GM12875 (cell line): ENCODE measurements at regions not wholly inside any gene's neighbourhood (a gene's known extent, or its start where the extent isn't known, plus 50 kb on each side); places are given as distances from the start of the nearest gene placed in this dataset.

Source experiments
- H3K4me3 ChIP-seq: one replicate; pipeline ENCODE4 v1.5.1; 2011; ENCODE audit warnings: low read depth, low read length, control low read depth
- TF ChIP-seq, protein P1 (sequence below): IDR thresholded peaks from 2 replicates; pipeline ENCODE4 v1.5.1; 2011; ENCODE audit warnings: low read depth, mild to moderate bottlenecking, control low read depth, inconsistent platforms, low read length, moderate library complexity, borderline replicate concordance; ENCODE audit not compliant: insufficient read depth

DNA sequence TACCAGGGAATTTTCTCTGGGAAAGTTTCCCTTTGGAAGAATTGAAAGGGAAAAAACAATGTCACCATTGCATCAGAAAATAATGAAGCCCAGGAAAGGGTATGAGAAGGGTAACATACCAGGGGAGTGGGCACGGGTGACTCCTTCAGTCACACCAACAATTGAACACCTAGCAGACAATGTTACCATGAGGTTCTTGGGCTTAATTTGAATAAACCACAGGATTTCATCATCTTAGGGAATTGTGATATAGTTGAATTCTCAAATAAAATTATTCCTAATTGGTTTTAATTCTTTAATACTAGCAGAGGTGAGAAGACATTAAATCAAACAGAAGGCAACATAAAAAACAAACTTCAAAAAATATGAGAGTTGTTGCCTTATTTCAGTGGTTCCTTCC is 73.7 kb upstream of the RREB1 start:
- TF ChIP-seq, protein P1, sequence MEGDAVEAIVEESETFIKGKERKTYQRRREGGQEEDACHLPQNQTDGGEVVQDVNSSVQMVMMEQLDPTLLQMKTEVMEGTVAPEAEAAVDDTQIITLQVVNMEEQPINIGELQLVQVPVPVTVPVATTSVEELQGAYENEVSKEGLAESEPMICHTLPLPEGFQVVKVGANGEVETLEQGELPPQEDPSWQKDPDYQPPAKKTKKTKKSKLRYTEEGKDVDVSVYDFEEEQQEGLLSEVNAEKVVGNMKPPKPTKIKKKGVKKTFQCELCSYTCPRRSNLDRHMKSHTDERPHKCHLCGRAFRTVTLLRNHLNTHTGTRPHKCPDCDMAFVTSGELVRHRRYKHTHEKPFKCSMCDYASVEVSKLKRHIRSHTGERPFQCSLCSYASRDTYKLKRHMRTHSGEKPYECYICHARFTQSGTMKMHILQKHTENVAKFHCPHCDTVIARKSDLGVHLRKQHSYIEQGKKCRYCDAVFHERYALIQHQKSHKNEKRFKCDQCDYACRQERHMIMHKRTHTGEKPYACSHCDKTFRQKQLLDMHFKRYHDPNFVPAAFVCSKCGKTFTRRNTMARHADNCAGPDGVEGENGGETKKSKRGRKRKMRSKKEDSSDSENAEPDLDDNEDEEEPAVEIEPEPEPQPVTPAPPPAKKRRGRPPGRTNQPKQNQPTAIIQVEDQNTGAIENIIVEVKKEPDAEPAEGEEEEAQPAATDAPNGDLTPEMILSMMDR = no peak
- H3K4me3 ChIP-seq = no peak overlapping the region

DNA sequence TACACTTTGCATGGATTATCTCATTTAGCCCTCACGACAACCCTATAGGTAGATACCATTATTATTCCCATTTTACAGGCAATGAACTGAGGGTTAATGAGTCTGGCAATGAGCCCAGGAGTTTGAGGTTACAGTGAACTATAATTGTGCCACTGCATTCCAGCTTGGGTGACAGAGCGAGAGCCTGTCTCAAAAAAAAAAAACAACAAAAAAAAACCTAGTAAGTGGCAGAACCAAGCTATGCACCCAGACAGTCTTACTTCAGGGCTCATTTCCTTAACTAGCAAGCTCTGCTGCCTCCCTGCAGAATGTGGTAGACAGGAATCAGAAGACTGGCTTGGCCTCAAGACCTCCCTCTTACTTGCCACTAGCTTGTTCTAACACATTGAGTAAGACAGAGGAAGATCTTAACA is 71.9 kb upstream of the RREB1 start:
- TF ChIP-seq, protein P1 = no peak
- no peak overlapping the region for H3K4me3 ChIP-seq

DNA sequence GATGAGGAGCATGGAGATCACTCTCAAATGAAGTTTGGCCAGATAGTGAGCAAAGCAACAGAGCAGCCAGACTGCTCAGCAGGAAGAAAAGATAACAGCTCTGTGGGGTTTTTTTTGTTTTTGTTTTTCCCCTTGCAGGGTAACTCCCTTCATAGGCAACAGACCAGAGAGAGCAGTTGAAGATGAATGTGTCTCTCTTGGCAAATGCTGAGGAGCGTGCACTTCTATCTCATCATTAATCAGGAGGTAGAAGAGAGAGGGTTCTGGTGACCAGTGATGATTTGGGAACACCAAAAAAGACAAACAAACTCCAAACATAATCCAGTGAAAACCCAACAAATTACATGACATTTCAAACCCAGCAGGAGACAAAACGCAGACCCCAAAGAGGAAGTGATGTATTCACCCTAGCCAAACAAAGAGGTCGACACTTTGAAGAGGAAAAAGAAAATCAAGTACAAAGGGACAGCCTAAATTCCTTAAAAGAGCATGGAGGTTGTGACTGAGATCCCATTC is 66.2 kb upstream of the RREB1 start:
- H3K4me3 ChIP-seq = no peak overlapping the region
- TF ChIP-seq, protein P1 = no peak

DNA sequence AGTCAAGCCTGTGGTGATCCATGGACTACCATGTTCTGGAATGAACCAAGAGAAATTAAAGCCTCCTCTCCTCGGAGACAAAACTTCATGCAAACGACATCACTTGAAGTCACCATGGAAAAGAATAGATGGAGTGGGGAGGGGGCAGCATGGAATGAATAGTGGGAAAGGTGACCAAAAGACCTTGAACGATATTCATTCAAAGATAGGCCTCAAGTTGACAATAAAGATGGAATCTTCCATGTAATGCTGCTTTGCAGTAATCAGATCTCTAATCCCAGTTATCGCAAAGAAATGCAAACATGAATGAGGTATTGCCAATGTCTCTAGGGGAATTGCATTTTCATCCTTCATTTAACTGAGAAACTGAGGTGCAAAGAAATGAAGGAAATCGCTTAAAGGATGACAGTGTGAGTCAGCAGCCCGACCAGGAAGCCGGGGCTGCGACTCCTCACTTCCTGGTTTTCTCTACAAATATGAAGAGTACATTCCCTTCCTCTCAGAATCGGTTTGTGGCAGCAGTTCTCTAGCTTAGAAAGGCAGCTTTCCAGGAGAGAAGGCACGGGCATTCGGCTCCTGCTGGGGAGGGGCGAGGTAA is 65.6 kb upstream of the RREB1 start:
- TF ChIP-seq, protein P1 = no peak
- no peak overlapping the region for H3K4me3 ChIP-seq

DNA sequence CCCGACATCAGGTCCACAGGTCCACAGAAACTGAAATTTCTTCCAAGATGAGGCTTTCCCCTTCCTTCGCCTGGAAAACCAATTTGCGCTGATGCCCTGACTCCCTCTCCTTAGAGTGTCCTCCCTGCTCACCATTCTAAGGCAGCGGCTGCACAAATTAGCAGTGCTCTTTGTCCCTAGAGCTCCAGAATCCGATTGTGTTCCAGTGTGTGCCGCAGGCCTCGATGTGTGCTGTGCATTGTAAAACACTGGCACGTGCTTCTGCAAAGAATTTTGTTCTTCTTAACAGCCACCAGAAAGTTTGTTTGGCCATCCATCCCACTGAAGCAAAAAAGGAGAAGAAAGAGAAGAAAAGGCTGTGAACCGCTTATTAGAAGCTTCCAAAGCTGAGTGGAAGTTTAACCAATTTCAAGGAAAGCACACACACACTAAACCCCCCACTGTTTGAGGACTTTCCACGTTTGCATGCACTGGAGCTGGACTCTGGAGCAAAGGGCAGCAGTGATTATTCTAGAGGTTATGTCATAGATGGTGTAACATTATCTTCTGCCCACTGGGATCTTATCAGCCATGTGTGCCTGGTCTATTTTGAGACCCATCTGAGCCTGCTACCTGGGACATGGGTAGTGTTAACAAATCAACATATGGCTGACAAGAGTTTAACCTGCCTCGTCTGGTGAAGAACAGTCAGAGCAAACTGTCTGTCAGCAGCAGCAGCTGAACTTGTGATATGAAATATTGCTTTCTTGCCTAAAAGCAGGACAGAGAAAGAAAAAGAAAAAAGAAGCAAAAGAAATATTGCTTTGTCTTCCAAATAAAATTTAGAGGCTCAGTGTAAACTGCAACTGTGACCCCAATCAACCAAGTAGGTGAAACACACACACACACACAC is 64.9 kb upstream of the RREB1 start:
- TF ChIP-seq, protein P1 = no peak

DNA sequence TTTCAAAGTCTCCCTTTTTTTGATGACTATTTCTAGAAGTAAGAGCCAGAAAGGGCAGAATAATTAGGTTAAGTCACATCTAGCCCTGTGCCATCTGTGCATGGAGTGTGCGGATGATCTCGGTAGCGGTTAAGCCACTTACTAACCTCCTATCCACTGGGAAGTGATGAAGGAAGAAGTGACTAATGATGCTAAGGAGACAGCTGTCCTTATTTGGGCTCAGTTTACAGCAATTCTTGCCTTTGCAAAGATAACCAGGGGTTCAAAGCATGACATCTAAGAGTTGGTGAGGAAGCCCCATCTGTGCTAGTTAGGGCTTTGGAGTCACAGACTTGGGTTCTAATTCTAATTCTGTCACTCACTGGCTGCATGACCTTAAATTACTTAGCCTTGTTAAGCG is 62.4 kb upstream of the RREB1 start:
- no peak overlapping the region for H3K4me3 ChIP-seq

More for the DNA sequence above, 64.9 kb upstream of the RREB1 start:
- no peak overlapping the region for H3K4me3 ChIP-seq

More for the DNA sequence above, 62.4 kb upstream of the RREB1 start:
- TF ChIP-seq, protein P1 = no peak
